ENCODE measurements at regions not wholly inside any gene's neighbourhood (a gene's known extent, or its start where the extent isn't known, plus 50 kb on each side); places are given as distances from the start of the nearest gene placed in this dataset.

DNA sequence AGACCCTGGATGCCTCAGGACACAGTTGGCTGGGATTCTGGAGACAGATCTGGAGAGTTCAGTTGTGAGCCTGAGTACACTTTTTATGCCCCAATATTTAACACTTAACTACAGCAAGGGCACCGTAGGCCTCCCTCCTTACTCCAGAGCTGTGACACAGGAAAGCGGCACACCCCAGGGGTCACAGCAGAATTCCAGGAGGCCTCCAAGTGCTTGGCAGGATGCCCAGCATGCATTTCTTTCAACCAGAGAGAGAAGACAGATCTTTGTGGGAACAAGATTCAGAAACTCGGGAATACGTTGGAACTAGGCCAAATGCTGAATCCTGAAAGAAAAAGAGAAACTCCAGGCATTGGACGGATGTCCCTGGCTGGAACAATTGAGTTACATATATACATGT, 199.2 kb upstream of the NT5C1B start:
- TF ChIP-seq, protein P1, sequence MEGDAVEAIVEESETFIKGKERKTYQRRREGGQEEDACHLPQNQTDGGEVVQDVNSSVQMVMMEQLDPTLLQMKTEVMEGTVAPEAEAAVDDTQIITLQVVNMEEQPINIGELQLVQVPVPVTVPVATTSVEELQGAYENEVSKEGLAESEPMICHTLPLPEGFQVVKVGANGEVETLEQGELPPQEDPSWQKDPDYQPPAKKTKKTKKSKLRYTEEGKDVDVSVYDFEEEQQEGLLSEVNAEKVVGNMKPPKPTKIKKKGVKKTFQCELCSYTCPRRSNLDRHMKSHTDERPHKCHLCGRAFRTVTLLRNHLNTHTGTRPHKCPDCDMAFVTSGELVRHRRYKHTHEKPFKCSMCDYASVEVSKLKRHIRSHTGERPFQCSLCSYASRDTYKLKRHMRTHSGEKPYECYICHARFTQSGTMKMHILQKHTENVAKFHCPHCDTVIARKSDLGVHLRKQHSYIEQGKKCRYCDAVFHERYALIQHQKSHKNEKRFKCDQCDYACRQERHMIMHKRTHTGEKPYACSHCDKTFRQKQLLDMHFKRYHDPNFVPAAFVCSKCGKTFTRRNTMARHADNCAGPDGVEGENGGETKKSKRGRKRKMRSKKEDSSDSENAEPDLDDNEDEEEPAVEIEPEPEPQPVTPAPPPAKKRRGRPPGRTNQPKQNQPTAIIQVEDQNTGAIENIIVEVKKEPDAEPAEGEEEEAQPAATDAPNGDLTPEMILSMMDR (IDR thresholded peaks at IDR 0.05) = no peak
- TF ChIP-seq POLR2A (IDR thresholded peaks at IDR 0.05) = no peak

Data from esophagus squamous epithelium (tissue), 4 donors.